ENCODE measurements at regions not wholly inside any gene's neighbourhood (a gene's known extent, or its start where the extent isn't known, plus 50 kb on each side); places are given as distances from the start of the nearest gene placed in this dataset.

DNA sequence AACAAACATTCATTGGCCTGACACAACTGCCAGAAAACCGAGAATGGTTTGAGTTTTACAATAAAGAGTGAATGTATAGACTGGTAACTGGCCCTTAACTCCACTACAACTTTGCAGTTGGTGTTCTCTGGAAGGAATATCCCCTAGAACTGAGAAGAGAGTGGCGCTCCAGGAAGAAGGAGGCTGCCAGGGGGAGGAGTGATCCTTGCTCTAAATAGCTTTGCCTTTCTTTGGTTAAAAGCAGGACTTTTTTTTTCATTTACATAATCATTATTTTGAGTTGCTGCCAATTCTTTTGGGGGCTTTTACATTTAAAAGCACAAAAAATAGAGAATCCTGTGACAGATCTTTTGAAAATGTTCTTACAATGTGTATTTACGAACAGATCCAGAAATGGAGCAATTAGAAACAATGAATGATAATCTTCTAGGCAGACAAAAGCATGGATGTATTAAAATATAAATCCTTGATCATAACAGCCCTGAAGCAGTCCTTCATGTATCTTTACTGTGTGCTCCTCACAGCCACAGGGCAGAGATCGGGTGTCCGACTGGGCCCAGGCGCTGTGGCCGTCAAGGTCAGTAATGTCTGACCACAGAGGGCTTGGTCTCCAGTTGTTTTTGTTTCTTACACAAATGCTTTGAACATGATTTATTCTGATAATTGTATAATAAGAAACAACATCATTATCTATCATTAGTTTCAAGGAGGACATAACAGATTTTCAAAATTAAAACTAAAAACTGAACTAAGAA lies 612.2 kb downstream of the HDGFL1 start:
- Histone ChIP-seq H3K4me3 (ENCODE audit: insufficient read depth, low read depth, low read length) (no peak overlapping the region), H3K56ac (ENCODE audit: extremely low read depth, insufficient read depth, low read length) (no peak overlapping the region), H3K27me3 (ENCODE audit: control insufficient read depth, insufficient read depth, low read length) (no peaks in the 10 kb centered on the region), H3K4me1 (ENCODE audit: control insufficient read depth, insufficient read depth, low read length) (no peaks in the 10 kb centered on the region), H4K5ac (ENCODE audit: low read depth, low read length) (no peak overlapping the region), H3K18ac (ENCODE audit: low read depth, low read length) (peak overlapping the region; percentile 74), H3K36me3 (ENCODE audit: control insufficient read depth, insufficient read depth, low read length) (no peaks in the 10 kb centered on the region), H4K91ac (ENCODE audit: insufficient read depth, low read depth, low read length) (no peak overlapping the region), H4K8ac (ENCODE audit: low read depth in 2 of 2, low read length in 2 of 2) (peak overlapping the region in 1 of 2 experiments; percentile 35; a peak in 1 of 4 replicates), H2BK120ac (ENCODE audit: low read depth, low read length) (no peak overlapping the region), H3K9me3 (ENCODE audit: control insufficient read depth, insufficient read depth, low read length) (no peaks in the 10 kb centered on the region), H3K4me2 (ENCODE audit: low read depth, low read length) (no peak overlapping the region), H3K23ac (ENCODE audit: low read depth, low read length) (no peak overlapping the region), H3K14ac (replicated peaks; ENCODE audit: low read depth, low read length) (no peak overlapping the region), H2AK5ac (ENCODE audit: low read depth, low read length) (no peak overlapping the region), H3K27ac (ENCODE audit: insufficient read depth, low read length) (no peak overlapping the region), H2BK5ac (ENCODE audit: low read depth, low read length, poor library complexity, severe bottlenecking) (no peak overlapping the region), H2BK20ac (ENCODE audit: low read depth, low read length) (no peak overlapping the region), H3K9ac (ENCODE audit: low read depth, low read length) (no peak overlapping the region), H3K79me1 (ENCODE audit: low read depth in 1 of 2, low read length in 2 of 2) (no peaks in the 10 kb centered on the region), H2BK15ac (ENCODE audit: low read depth, low read length) (no peak overlapping the region), H2AFZ (replicated peaks; ENCODE audit: low read length, poor library complexity) (peak overlapping the region; percentile 68), H4K20me1 (ENCODE audit: insufficient read depth, low read length) (no peaks in the 10 kb centered on the region), H3K9me1 (ENCODE audit: insufficient read depth, low read length) (0 out of 2 replicates have a peak, but pooled peaks cover 4% of the 10 kb centered on the region), H2AK9ac (replicated peaks; ENCODE audit: low read depth, low read length, poor library complexity) (no peak overlapping the region), H3K4ac (ENCODE audit: low read depth, low read length) (no peak overlapping the region; the same call in 1 of the 2 replicates)
- ChIA-PET POLR2A (ENCODE audit: unreplicated experiment) (no interaction called here), CTCF (no interaction called here)
- ATAC-seq (ENCODE audit: low read depth) (no peak), DNase-seq (no peak)
- WGBS, 2 experiments (ENCODE audit: extremely low coverage in 2 of 2, insufficient read length in 1 of 2): no CpG with 5 or more reads among the region's 7 CpGs
- in situ Hi-C loops (cut with MboI; ENCODE audit: low sequenced_read_pairs) (no loop called here), dilution Hi-C loops (cut with HindIII; ENCODE audit: low sequenced_read_pairs, unreplicated experiment) (no loop called here), intact Hi-C loops (cut with micrococcal nuclease) (no loop called here)
- BruUV-seq (replicated peaks): no TSS peak
- TF ChIP-seq RFX5 (IDR thresholded peaks at IDR 0.05; ENCODE audit: low read depth, low read length) (no peak), CEBPB (IDR thresholded peaks at IDR 0.05; ENCODE audit: low read depth, low read length) (no peak), RAD21 (IDR thresholded peaks at IDR 0.05; ENCODE audit: low read length) (no peak), NFE2L2 (IDR thresholded peaks at IDR 0.05; ENCODE audit: low read depth, low read length) (no peak), MAZ (IDR thresholded peaks at IDR 0.05; ENCODE audit: borderline replicate concordance, low read depth, low read length) (no peak), SMC3 (IDR thresholded peaks at IDR 0.05; ENCODE audit: low read depth, low read length) (no peak), RCOR1 (IDR thresholded peaks at IDR 0.05; ENCODE audit: insufficient replicate concordance, low read length) (no peak), MAFK (IDR thresholded peaks at IDR 0.05; ENCODE audit: low read depth, low read length) (no peak), MXI1 (IDR thresholded peaks at IDR 0.05; ENCODE audit: borderline replicate concordance, low read depth, low read length) (no peak)
- TF ChIP-seq, protein P1, sequence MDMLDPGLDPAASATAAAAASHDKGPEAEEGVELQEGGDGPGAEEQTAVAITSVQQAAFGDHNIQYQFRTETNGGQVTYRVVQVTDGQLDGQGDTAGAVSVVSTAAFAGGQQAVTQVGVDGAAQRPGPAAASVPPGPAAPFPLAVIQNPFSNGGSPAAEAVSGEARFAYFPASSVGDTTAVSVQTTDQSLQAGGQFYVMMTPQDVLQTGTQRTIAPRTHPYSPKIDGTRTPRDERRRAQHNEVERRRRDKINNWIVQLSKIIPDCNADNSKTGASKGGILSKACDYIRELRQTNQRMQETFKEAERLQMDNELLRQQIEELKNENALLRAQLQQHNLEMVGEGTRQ (IDR thresholded peaks at IDR 0.05; ENCODE audit: low read depth, low read length): no peak
- TF ChIP-seq, protein P2, sequence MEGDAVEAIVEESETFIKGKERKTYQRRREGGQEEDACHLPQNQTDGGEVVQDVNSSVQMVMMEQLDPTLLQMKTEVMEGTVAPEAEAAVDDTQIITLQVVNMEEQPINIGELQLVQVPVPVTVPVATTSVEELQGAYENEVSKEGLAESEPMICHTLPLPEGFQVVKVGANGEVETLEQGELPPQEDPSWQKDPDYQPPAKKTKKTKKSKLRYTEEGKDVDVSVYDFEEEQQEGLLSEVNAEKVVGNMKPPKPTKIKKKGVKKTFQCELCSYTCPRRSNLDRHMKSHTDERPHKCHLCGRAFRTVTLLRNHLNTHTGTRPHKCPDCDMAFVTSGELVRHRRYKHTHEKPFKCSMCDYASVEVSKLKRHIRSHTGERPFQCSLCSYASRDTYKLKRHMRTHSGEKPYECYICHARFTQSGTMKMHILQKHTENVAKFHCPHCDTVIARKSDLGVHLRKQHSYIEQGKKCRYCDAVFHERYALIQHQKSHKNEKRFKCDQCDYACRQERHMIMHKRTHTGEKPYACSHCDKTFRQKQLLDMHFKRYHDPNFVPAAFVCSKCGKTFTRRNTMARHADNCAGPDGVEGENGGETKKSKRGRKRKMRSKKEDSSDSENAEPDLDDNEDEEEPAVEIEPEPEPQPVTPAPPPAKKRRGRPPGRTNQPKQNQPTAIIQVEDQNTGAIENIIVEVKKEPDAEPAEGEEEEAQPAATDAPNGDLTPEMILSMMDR (conservative IDR thresholded peaks at IDR 0.05; ENCODE audit: low read depth, low read length): no peak
- TF ChIP-seq, protein P3, sequence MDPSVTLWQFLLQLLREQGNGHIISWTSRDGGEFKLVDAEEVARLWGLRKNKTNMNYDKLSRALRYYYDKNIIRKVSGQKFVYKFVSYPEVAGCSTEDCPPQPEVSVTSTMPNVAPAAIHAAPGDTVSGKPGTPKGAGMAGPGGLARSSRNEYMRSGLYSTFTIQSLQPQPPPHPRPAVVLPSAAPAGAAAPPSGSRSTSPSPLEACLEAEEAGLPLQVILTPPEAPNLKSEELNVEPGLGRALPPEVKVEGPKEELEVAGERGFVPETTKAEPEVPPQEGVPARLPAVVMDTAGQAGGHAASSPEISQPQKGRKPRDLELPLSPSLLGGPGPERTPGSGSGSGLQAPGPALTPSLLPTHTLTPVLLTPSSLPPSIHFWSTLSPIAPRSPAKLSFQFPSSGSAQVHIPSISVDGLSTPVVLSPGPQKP (IDR thresholded peaks at IDR 0.05; ENCODE audit: borderline replicate concordance, low read depth, low read length): no peak
